Stomach (tissue), 8 donors: ENCODE measurements at regions not wholly inside any gene's neighbourhood (a gene's known extent, or its start where the extent isn't known, plus 50 kb on each side); places are given as distances from the start of the nearest gene placed in this dataset.

Experiments used
- DNase-seq, 2 donors: peaks; one replicate each; pipeline versions ENCODE4 v3.0.0 to v3.0.0-alpha.2; 2013 to 2019
- H3K27ac ChIP-seq, 5 donors: fragments of 200-600 bp in 4 of 5; sonication (generic) in 4 of 5; one replicate each; pipeline ENCODE4 v1.5.1; 2013 to 2019; ENCODE audit warnings: mild to moderate bottlenecking in 1 of 5, moderate library complexity in 1 of 5
- H3K27me3 ChIP-seq, 3 donors: fragments of 200-600 bp; sonication (generic); one replicate each; pipeline ENCODE4 v1.5.1; 2017 to 2019; ENCODE audit warnings: mixed run types in 1 of 3
- H3K36me3 ChIP-seq, 4 donors: fragments of 200-600 bp; sonication (generic); 1 replicate in 3 of 4; 2 replicates in 1 of 4; pipeline ENCODE4 v1.5.1; 2016 to 2019
- H3K4me1 ChIP-seq, 4 donors: fragments of 200-600 bp; sonication (generic); one replicate each; pipeline ENCODE4 v1.5.1; 2016 to 2019
- H3K4me3 ChIP-seq, 4 donors: fragments of 200-600 bp; sonication (generic) in 3 of 4; one replicate each; pipeline ENCODE4 v1.5.1; 2016 to 2019; ENCODE audit warnings: mild to moderate bottlenecking in 1 of 4
- H3K9me3 ChIP-seq, 4 donors: fragments of 200-600 bp; sonication (generic); one replicate each; pipeline ENCODE4 v1.5.1; 2016 to 2019
- CTCF ChIP-seq, 7 experiments: fragments of 450-650 bp in 4 of 7; fragments of 200-600 bp in 3 of 7; sonication (generic) in 3 of 7; IDR thresholded peaks; one replicate each; pipeline ENCODE4 v1.5.1; 2016 to 2019; ENCODE audit warnings: antibody characterized with exemption in 7 of 7, control low read depth in 2 of 7, mild to moderate bottlenecking in 1 of 7
- EP300 ChIP-seq: sonication (generic); formaldehyde crosslinking; IDR thresholded peaks from one replicate; pipeline ENCODE4 v1.6.1; 2017; ENCODE audit warnings: antibody characterized with exemption
- POLR2A ChIP-seq, 4 donors: fragments of 450-650 bp; IDR thresholded peaks; one replicate each; pipeline ENCODE4 v1.6.1; 2016; ENCODE audit warnings: antibody characterized with exemption in 4 of 4, control low read depth in 2 of 4, mild to moderate bottlenecking in 1 of 4, moderate library complexity in 1 of 4
- POLR2AphosphoS5 ChIP-seq, 3 donors: sonication (generic); formaldehyde crosslinking; IDR thresholded peaks; one replicate each; pipeline ENCODE4 v1.6.1; 2016; ENCODE audit warnings: antibody characterized with exemption in 3 of 3
- WGBS, 5 donors: extraction: QIAGEN DNeasy Blood & Tissue Kit in 3 of 5; methylation state at CpG; one replicate each; pipeline versions ENCODE4 v1.1.5 to v1.1.7; 2013 to 2018; 5-methylcytosine and 5-hydroxymethylcytosine counted together
- intact Hi-C: fragments of 100-400 bp; cut with DNase I; formaldehyde crosslinking; loops from one replicate; pipeline ENCODE4 v1.15.1; 2023; ENCODE audit warnings: low total_unique reads
- donor health status: healthy with polysubstance abuse.
- donor health status: Bipolar disorder and iron deficiency.
- donor health status: healthy.

GRCh38 chr1:55464550-55464949 lies 249.4 kb upstream of the USP24 start:
- Histone ChIP-seq H3K36me3 (no peaks in the 10 kb centered on the region), H3K4me1 (no peaks in the 10 kb centered on the region), H3K9me3 (no peaks in the 10 kb centered on the region), H3K4me3 (no peak overlapping the region), H3K27ac (peak overlapping the region in 1 of 5 donors; percentile 38), H3K27me3 (no peaks in the 10 kb centered on the region)
- no peak for DNase-seq
- intact Hi-C loops, result no loop called here
- WGBS, 5 donors, result 83 to 92% (median 88%) methylated on average over 1 of the region's 1 CpG
- TF ChIP-seq CTCF (IDR thresholded peaks at IDR 0.05) (no peak), POLR2AphosphoS5 (IDR thresholded peaks at IDR 0.05) (no peak), POLR2A (IDR thresholded peaks at IDR 0.05) (no peak), EP300 (no peak)

- Histone ChIP-seq H3K36me3 (no peaks in the 10 kb centered on the region), H3K27ac (no peak overlapping the region), H3K4me3 (no peak overlapping the region), H3K27me3 (no peaks in the 10 kb centered on the region), H3K4me1 (no peaks in the 10 kb centered on the region), H3K9me3 (no peaks in the 10 kb centered on the region)
- intact Hi-C loops, result no loop called here
- 71 to 85% (median 76%) methylated on average over 10 of the region's 10 CpGs for WGBS, 5 donors
- DNase-seq, result no peak
- TF ChIP-seq POLR2A (IDR thresholded peaks at IDR 0.05) (no peak), POLR2AphosphoS5 (IDR thresholded peaks at IDR 0.05) (peak in 1 of 3 donors; percentile 5)
These were observed 248.8 kb upstream of the USP24 start for GRCh38 chr1:55463814-55464475.

GRCh38 chr1:55457874-55458273 lies 242.7 kb upstream of the USP24 start:
- TF ChIP-seq EP300, result no peak
- TF ChIP-seq POLR2A (IDR thresholded peaks at IDR 0.05), result no peak
- TF ChIP-seq POLR2AphosphoS5 (IDR thresholded peaks at IDR 0.05), result no peak
- no peak for TF ChIP-seq CTCF (IDR thresholded peaks at IDR 0.05)

GRCh38 chr1:55456971-55457370 lies 241.8 kb upstream of the USP24 start:
- DNase-seq, result no peak
- H3K9me3 ChIP-seq, result peaks cover 0 to 15% (median 5%) of the 10 kb centered on the region in 4 donors
- H3K27ac ChIP-seq, result no peak overlapping the region
- TF ChIP-seq POLR2A (IDR thresholded peaks at IDR 0.05), result no peak
- TF ChIP-seq EP300, result no peak
- no peak for TF ChIP-seq CTCF (IDR thresholded peaks at IDR 0.05)
- TF ChIP-seq POLR2AphosphoS5 (IDR thresholded peaks at IDR 0.05), result no peak
- H3K4me1 ChIP-seq, result no peaks in the 10 kb centered on the region
- WGBS, 5 donors, result 74 to 95% (median 84%) methylated on average over 1 of the region's 1 CpG
- H3K27me3 ChIP-seq, result no peaks in the 10 kb centered on the region
- intact Hi-C loops, result no loop called here
- no peak overlapping the region for H3K4me3 ChIP-seq
- H3K36me3 ChIP-seq, result no peaks in the 10 kb centered on the region

More at GRCh38 chr1:55457874-55458273, 242.7 kb upstream of the USP24 start:
- H3K4me3 ChIP-seq, result no peak overlapping the region
- no peaks in the 10 kb centered on the region for H3K27me3 ChIP-seq
- WGBS, 5 donors, result 52 to 73% (median 65%) methylated on average over 2 of the region's 2 CpGs
- intact Hi-C loops, result no loop called here
- H3K4me1 ChIP-seq, result no peaks in the 10 kb centered on the region
- H3K9me3 ChIP-seq, result peaks cover 0 to 15% (median 5%) of the 10 kb centered on the region in 4 donors
- no peaks in the 10 kb centered on the region for H3K36me3 ChIP-seq
- no peak overlapping the region for H3K27ac ChIP-seq
- DNase-seq, result no peak

- intact Hi-C loops, result no loop called here
- Histone ChIP-seq H3K4me3 (no peak overlapping the region), H3K36me3 (no peaks in the 10 kb centered on the region), H3K27me3 (no peaks in the 10 kb centered on the region), H3K9me3 (peaks cover 0 to 6% (median 0%) of the 10 kb centered on the region in 4 donors), H3K4me1 (peaks cover 0 to 1% (median 0%) of the 10 kb centered on the region in 4 donors), H3K27ac (no peak overlapping the region)
- DNase-seq, result no peak
- TF ChIP-seq CTCF (IDR thresholded peaks at IDR 0.05) (no peak), EP300 (no peak), POLR2AphosphoS5 (IDR thresholded peaks at IDR 0.05) (no peak), POLR2A (IDR thresholded peaks at IDR 0.05) (no peak)
These were observed 233.1 kb upstream of the USP24 start for GRCh38 chr1:55448261-55448660.
